Peyer's patch (tissue), 4 donors: ENCODE measurements at regions not wholly inside any gene's neighbourhood (a gene's known extent, or its start where the extent isn't known, plus 50 kb on each side); places are given as distances from the start of the nearest gene placed in this dataset.
"Not testable (repeated sequence)": the region's sequence is repeated elsewhere in the genome, so short reads cannot be mapped to it uniquely, and the experiment has no call there.

ENCODE experiments used
- DNase-seq, 3 donors: peaks; one replicate each; pipeline ENCODE4 v3.0.0-alpha.2; 2017 to 2019
- H3K27ac ChIP-seq, 4 donors: fragments of 200-600 bp; sonication (generic); one replicate each; pipeline ENCODE4 v1.5.1; 2016 to 2019
- H3K27me3 ChIP-seq, 2 donors: fragments of 200-600 bp; sonication (generic); one replicate each; pipeline ENCODE4 v1.5.1; 2019
- H3K36me3 ChIP-seq, 3 donors: fragments of 200-600 bp; sonication (generic); one replicate each; pipeline ENCODE4 v1.5.1; 2016 to 2019
- H3K4me1 ChIP-seq, 4 donors: fragments of 200-600 bp; sonication (generic); one replicate each; pipeline ENCODE4 v1.5.1; 2016 to 2019
- H3K4me3 ChIP-seq, 4 donors: fragments of 200-600 bp; sonication (generic); 1 replicate in 3 of 4; 2 replicates in 1 of 4; pipeline ENCODE4 v1.5.1; 2016 to 2019; ENCODE audit warnings: mild to moderate bottlenecking in 1 of 4
- H3K9me3 ChIP-seq, 4 donors: fragments of 200-600 bp; sonication (generic); one replicate each; pipeline ENCODE4 v1.5.1; 2016 to 2019; ENCODE audit warnings: mild to moderate bottlenecking in 1 of 4
- CTCF ChIP-seq, 6 experiments: fragments of 450-650 bp in 4 of 6; fragments of 200-600 bp in 2 of 6; sonication (generic) in 1 of 6; IDR thresholded peaks; one replicate each; pipeline ENCODE4 v1.5.1; 2017 to 2019; ENCODE audit warnings: antibody characterized with exemption in 6 of 6, mild to moderate bottlenecking in 3 of 6, moderate library complexity in 1 of 6
- POLR2A ChIP-seq, 2 donors: fragments of 450-650 bp; IDR thresholded peaks; one replicate each; pipeline ENCODE4 v1.5.1; 2017; ENCODE audit warnings: antibody characterized with exemption in 2 of 2, mild to moderate bottlenecking in 2 of 2, moderate library complexity in 2 of 2

GRCh38 chr15:58374147-58374546, 57.6 kb upstream of the LIPC start:
- Histone ChIP-seq H3K4me1 (no peaks in the 10 kb centered on the region), H3K27me3 (no peaks in the 10 kb centered on the region), H3K9me3 (no peaks in the 10 kb centered on the region), H3K36me3 (no peaks in the 10 kb centered on the region), H3K27ac (no peak overlapping the region), H3K4me3 (no peak overlapping the region)
- DNase-seq, result no peak
- TF ChIP-seq POLR2A (IDR thresholded peaks at IDR 0.05) (no peak), CTCF (IDR thresholded peaks at IDR 0.05) (no peak)

- DNase-seq, result no peak
- Histone ChIP-seq H3K4me1 (no peaks in the 10 kb centered on the region), H3K4me3 (no peak overlapping the region), H3K27me3 (no peaks in the 10 kb centered on the region), H3K36me3 (no peaks in the 10 kb centered on the region), H3K9me3 (no peaks in the 10 kb centered on the region), H3K27ac (no peak overlapping the region)
- no peak for TF ChIP-seq CTCF (IDR thresholded peaks at IDR 0.05)
- TF ChIP-seq POLR2A (IDR thresholded peaks at IDR 0.05), result no peak
These were observed 54.6 kb upstream of the LIPC start for GRCh38 chr15:58377193-58377592.

- H3K9me3 ChIP-seq, result no peaks in the 10 kb centered on the region
- no peaks in the 10 kb centered on the region for H3K27me3 ChIP-seq
- no peak for TF ChIP-seq POLR2A (IDR thresholded peaks at IDR 0.05)
- no peak for TF ChIP-seq CTCF (IDR thresholded peaks at IDR 0.05)
- no peak overlapping the region for H3K27ac ChIP-seq
- no peak for DNase-seq
- no peaks in the 10 kb centered on the region for H3K36me3 ChIP-seq
- H3K4me1 ChIP-seq, result no peaks in the 10 kb centered on the region
- H3K4me3 ChIP-seq, result no peak overlapping the region
These were observed 53.3 kb upstream of the LIPC start for GRCh38 chr15:58378241-58379085.

GRCh38 chr15:58379454-58379853, 52.3 kb upstream of the LIPC start:
- not testable (repeated sequence) for H3K9me3 ChIP-seq, H3K4me3 ChIP-seq, H3K4me1 ChIP-seq, DNase-seq, H3K27me3 ChIP-seq, H3K27ac ChIP-seq, H3K36me3 ChIP-seq

GRCh38 chr15:58380280-58380945, 51.4 kb upstream of the LIPC start:
- TF ChIP-seq CTCF (IDR thresholded peaks at IDR 0.05) (no peak), POLR2A (IDR thresholded peaks at IDR 0.05) (no peak)
- no peaks in the 10 kb centered on the region for H3K36me3 ChIP-seq
- H3K27ac ChIP-seq, result no peak overlapping the region
- H3K9me3 ChIP-seq, result no peaks in the 10 kb centered on the region
- no peaks in the 10 kb centered on the region for H3K27me3 ChIP-seq
- no peak for DNase-seq
- no peaks in the 10 kb centered on the region for H3K4me1 ChIP-seq
- H3K4me3 ChIP-seq, result no peak overlapping the region

- no peak for DNase-seq
- no peaks in the 10 kb centered on the region for H3K9me3 ChIP-seq
- TF ChIP-seq POLR2A (IDR thresholded peaks at IDR 0.05) (no peak), CTCF (IDR thresholded peaks at IDR 0.05) (no peak)
- no peak overlapping the region for H3K27ac ChIP-seq
- H3K27me3 ChIP-seq, result no peaks in the 10 kb centered on the region
- no peaks in the 10 kb centered on the region for H3K36me3 ChIP-seq
- no peaks in the 10 kb centered on the region for H3K4me1 ChIP-seq
- no peak overlapping the region for H3K4me3 ChIP-seq
These were observed 50.1 kb upstream of the LIPC start for GRCh38 chr15:58381697-58382096.
